ENCODE measurements at regions not wholly inside any gene's neighbourhood (a gene's known extent, or its start where the extent isn't known, plus 50 kb on each side); places are given as distances from the start of the nearest gene placed in this dataset.

DNA sequence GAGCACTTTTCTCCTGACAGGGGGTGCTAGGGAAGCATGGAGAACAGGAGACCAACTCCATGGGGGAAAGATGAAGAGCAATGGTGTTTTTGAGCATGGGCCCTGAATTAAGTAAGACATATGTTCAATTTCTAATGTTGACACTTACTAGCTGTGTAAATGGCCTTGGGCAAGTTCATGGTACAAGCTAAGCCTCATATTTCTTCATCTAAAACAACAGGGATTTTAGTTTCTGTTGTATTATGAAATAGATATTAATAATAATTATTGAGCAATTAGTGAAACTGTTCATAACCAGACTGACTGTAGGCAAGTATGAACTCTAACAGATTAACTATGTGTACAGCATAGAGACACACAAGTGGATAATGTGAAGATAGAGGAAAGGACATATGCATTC lies 515.0 kb upstream of the FAT1 start (continued):
- TF ChIP-seq, protein P1, sequence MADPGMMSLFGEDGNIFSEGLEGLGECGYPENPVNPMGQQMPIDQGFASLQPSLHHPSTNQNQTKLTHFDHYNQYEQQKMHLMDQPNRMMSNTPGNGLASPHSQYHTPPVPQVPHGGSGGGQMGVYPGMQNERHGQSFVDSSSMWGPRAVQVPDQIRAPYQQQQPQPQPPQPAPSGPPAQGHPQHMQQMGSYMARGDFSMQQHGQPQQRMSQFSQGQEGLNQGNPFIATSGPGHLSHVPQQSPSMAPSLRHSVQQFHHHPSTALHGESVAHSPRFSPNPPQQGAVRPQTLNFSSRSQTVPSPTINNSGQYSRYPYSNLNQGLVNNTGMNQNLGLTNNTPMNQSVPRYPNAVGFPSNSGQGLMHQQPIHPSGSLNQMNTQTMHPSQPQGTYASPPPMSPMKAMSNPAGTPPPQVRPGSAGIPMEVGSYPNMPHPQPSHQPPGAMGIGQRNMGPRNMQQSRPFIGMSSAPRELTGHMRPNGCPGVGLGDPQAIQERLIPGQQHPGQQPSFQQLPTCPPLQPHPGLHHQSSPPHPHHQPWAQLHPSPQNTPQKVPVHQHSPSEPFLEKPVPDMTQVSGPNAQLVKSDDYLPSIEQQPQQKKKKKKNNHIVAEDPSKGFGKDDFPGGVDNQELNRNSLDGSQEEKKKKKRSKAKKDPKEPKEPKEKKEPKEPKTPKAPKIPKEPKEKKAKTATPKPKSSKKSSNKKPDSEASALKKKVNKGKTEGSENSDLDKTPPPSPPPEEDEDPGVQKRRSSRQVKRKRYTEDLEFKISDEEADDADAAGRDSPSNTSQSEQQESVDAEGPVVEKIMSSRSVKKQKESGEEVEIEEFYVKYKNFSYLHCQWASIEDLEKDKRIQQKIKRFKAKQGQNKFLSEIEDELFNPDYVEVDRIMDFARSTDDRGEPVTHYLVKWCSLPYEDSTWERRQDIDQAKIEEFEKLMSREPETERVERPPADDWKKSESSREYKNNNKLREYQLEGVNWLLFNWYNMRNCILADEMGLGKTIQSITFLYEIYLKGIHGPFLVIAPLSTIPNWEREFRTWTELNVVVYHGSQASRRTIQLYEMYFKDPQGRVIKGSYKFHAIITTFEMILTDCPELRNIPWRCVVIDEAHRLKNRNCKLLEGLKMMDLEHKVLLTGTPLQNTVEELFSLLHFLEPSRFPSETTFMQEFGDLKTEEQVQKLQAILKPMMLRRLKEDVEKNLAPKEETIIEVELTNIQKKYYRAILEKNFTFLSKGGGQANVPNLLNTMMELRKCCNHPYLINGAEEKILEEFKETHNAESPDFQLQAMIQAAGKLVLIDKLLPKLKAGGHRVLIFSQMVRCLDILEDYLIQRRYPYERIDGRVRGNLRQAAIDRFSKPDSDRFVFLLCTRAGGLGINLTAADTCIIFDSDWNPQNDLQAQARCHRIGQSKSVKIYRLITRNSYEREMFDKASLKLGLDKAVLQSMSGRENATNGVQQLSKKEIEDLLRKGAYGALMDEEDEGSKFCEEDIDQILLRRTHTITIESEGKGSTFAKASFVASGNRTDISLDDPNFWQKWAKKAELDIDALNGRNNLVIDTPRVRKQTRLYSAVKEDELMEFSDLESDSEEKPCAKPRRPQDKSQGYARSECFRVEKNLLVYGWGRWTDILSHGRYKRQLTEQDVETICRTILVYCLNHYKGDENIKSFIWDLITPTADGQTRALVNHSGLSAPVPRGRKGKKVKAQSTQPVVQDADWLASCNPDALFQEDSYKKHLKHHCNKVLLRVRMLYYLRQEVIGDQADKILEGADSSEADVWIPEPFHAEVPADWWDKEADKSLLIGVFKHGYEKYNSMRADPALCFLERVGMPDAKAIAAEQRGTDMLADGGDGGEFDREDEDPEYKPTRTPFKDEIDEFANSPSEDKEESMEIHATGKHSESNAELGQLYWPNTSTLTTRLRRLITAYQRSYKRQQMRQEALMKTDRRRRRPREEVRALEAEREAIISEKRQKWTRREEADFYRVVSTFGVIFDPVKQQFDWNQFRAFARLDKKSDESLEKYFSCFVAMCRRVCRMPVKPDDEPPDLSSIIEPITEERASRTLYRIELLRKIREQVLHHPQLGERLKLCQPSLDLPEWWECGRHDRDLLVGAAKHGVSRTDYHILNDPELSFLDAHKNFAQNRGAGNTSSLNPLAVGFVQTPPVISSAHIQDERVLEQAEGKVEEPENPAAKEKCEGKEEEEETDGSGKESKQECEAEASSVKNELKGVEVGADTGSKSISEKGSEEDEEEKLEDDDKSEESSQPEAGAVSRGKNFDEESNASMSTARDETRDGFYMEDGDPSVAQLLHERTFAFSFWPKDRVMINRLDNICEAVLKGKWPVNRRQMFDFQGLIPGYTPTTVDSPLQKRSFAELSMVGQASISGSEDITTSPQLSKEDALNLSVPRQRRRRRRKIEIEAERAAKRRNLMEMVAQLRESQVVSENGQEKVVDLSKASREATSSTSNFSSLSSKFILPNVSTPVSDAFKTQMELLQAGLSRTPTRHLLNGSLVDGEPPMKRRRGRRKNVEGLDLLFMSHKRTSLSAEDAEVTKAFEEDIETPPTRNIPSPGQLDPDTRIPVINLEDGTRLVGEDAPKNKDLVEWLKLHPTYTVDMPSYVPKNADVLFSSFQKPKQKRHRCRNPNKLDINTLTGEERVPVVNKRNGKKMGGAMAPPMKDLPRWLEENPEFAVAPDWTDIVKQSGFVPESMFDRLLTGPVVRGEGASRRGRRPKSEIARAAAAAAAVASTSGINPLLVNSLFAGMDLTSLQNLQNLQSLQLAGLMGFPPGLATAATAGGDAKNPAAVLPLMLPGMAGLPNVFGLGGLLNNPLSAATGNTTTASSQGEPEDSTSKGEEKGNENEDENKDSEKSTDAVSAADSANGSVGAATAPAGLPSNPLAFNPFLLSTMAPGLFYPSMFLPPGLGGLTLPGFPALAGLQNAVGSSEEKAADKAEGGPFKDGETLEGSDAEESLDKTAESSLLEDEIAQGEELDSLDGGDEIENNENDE (IDR thresholded peaks at IDR 0.05; ENCODE audit: insufficient replicate concordance, low read length), result no peak
- TF ChIP-seq, protein P2, sequence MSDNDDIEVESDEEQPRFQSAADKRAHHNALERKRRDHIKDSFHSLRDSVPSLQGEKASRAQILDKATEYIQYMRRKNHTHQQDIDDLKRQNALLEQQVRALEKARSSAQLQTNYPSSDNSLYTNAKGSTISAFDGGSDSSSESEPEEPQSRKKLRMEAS (IDR thresholded peaks at IDR 0.05), result no peak
- no peak for TF ChIP-seq RNF2 (IDR thresholded peaks at IDR 0.05; ENCODE audit: borderline replicate concordance, low read depth, low read length, missing control alignments, poor library complexity, severe bottlenecking)
- TF ChIP-seq CTBP2 (IDR thresholded peaks at IDR 0.05; ENCODE audit: borderline replicate concordance, insufficient read depth, insufficient read length, low read length), result no peak
- TF ChIP-seq KDM1A (IDR thresholded peaks at IDR 0.05; ENCODE audit: borderline replicate concordance, low read length), result no peak

All from H1 (cell line).